Osteoblast (primary cell): ENCODE measurements at regions not wholly inside any gene's neighbourhood (a gene's known extent, or its start where the extent isn't known, plus 50 kb on each side); places are given as distances from the start of the nearest gene placed in this dataset.

ENCODE experiments used
- DNase-seq: peaks from one replicate; pipeline ENCODE4 v3.0.0; 2011; ENCODE audit warnings: low spot score, mixed read lengths; ENCODE audit not compliant: insufficient read length; ENCODE audit errors: missing footprints
- H2AFZ ChIP-seq: 2 replicates; pipeline ENCODE4 v1.6.0; 2011; ENCODE audit warnings: mild to moderate bottlenecking, low read length
- H3K27ac ChIP-seq: 2 replicates; pipeline ENCODE4 v1.5.1; 2011; ENCODE audit warnings: mild to moderate bottlenecking, low read depth, low read length, moderate library complexity
- H3K27me3 ChIP-seq: 2 replicates; pipeline ENCODE4 v1.6.0; 2012; ENCODE audit warnings: mild to moderate bottlenecking, control low read depth, inconsistent platforms, low read length, moderate library complexity; ENCODE audit not compliant: insufficient read depth
- H3K36me3 ChIP-seq: 2 replicates; pipeline ENCODE4 v1.5.1; 2011; ENCODE audit warnings: mild to moderate bottlenecking, low read length, control low read depth, moderate library complexity; ENCODE audit not compliant: insufficient read depth
- H3K4me1 ChIP-seq: 2 replicates; pipeline ENCODE4 v1.5.1; 2011; ENCODE audit warnings: mild to moderate bottlenecking, low read length, control low read depth, moderate library complexity; ENCODE audit not compliant: insufficient read depth
- H3K4me2 ChIP-seq: 2 replicates; pipeline ENCODE4 v1.6.0; 2011; ENCODE audit warnings: mild to moderate bottlenecking, low read length; ENCODE audit not compliant: insufficient read depth
- H3K4me3 ChIP-seq: fragments of 200-600 bp; sonication (generic); 3 replicates; pipeline ENCODE4 v1.5.1; 2012; ENCODE audit warnings: mild to moderate bottlenecking, low read length, inconsistent platforms; ENCODE audit not compliant: insufficient read depth
- H3K79me2 ChIP-seq: 2 replicates; pipeline ENCODE4 v1.6.0; 2012; ENCODE audit warnings: mild to moderate bottlenecking, low read length, control low read depth, inconsistent platforms; ENCODE audit not compliant: insufficient read depth
- H3K9me3 ChIP-seq: 2 replicates; pipeline ENCODE4 v1.5.1; 2011; ENCODE audit warnings: low read depth, low read length, control low read depth
- H4K20me1 ChIP-seq: 2 replicates; pipeline ENCODE4 v1.6.0; 2012; ENCODE audit warnings: mild to moderate bottlenecking, low read length, control low read depth; ENCODE audit not compliant: insufficient read depth
- CTCF ChIP-seq: IDR thresholded peaks from 2 replicates; pipeline ENCODE4 v1.5.1; 2011; ENCODE audit warnings: mild to moderate bottlenecking, low read depth, low read length, moderate library complexity; ENCODE audit errors: extremely low read depth

- Histone ChIP-seq H4K20me1 (no peaks in the 10 kb centered on the region), H3K79me2 (no peaks in the 10 kb centered on the region), H3K9me3 (no peaks in the 10 kb centered on the region), H2AFZ (no peak overlapping the region), H3K4me3 (no peak overlapping the region), H3K4me2 (no peak overlapping the region), H3K27ac (no peak overlapping the region), H3K27me3 (no peaks in the 10 kb centered on the region), H3K4me1 (no peaks in the 10 kb centered on the region), H3K36me3 (no peaks in the 10 kb centered on the region)
- no peak for TF ChIP-seq CTCF
- DNase-seq, result no peak
These were observed 564.0 kb downstream of the SPOCK3 start for GRCh38 chr4:166670341-166670740.

GRCh38 chr4:166673911-166674310, 560.4 kb downstream of the SPOCK3 start:
- H3K79me2 ChIP-seq, result no peaks in the 10 kb centered on the region
- DNase-seq, result no peak

GRCh38 chr4:166675411-166675810, 558.9 kb downstream of the SPOCK3 start:
- no peak overlapping the region for H3K4me3 ChIP-seq
- no peaks in the 10 kb centered on the region for H3K27me3 ChIP-seq
- no peak for TF ChIP-seq CTCF
- no peak overlapping the region for H3K4me2 ChIP-seq
- no peaks in the 10 kb centered on the region for H3K4me1 ChIP-seq
- H2AFZ ChIP-seq, result no peak overlapping the region
- no peak for DNase-seq
- H3K9me3 ChIP-seq, result no peaks in the 10 kb centered on the region
- no peaks in the 10 kb centered on the region for H4K20me1 ChIP-seq
- no peaks in the 10 kb centered on the region for H3K79me2 ChIP-seq
- no peaks in the 10 kb centered on the region for H3K36me3 ChIP-seq
- no peak overlapping the region for H3K27ac ChIP-seq

More at GRCh38 chr4:166673911-166674310, 560.4 kb downstream of the SPOCK3 start:
- Histone ChIP-seq H3K4me2 (no peak overlapping the region), H3K27ac (no peak overlapping the region), H4K20me1 (no peaks in the 10 kb centered on the region), H3K4me3 (no peak overlapping the region), H3K36me3 (no peaks in the 10 kb centered on the region), H3K4me1 (no peaks in the 10 kb centered on the region), H2AFZ (no peak overlapping the region), H3K9me3 (no peaks in the 10 kb centered on the region), H3K27me3 (no peaks in the 10 kb centered on the region)
- TF ChIP-seq CTCF, result no peak

- Histone ChIP-seq H3K79me2 (no peaks in the 10 kb centered on the region), H3K27me3 (no peaks in the 10 kb centered on the region), H3K27ac (no peak overlapping the region), H2AFZ (no peak overlapping the region), H3K9me3 (no peaks in the 10 kb centered on the region), H3K4me1 (no peaks in the 10 kb centered on the region), H3K4me2 (no peak overlapping the region), H3K4me3 (no peak overlapping the region), H4K20me1 (no peaks in the 10 kb centered on the region), H3K36me3 (no peaks in the 10 kb centered on the region)
- TF ChIP-seq CTCF, result no peak
- DNase-seq, result no peak
These were observed 553.5 kb downstream of the SPOCK3 start for GRCh38 chr4:166680796-166681195.
